PC-9 (cell line): ENCODE measurements at regions not wholly inside any gene's neighbourhood (a gene's known extent, or its start where the extent isn't known, plus 50 kb on each side); places are given as distances from the start of the nearest gene placed in this dataset.

ENCODE experiments used
- EZH2 ChIP-seq: fragments of 200-600 bp; sonication (generic); IDR thresholded peaks from 2 replicates; pipeline ENCODE4 v1.8.0; 2017; ENCODE audit warnings: antibody characterized with exemption, low read depth
- TF ChIP-seq, protein P1 (sequence below): fragments of 200-600 bp; sonication (generic); conservative IDR thresholded peaks from 2 replicates; pipeline ENCODE4 v1.6.1; 2017; ENCODE audit warnings: mixed run types, antibody characterized with exemption, mild to moderate bottlenecking, moderate library complexity

DNA sequence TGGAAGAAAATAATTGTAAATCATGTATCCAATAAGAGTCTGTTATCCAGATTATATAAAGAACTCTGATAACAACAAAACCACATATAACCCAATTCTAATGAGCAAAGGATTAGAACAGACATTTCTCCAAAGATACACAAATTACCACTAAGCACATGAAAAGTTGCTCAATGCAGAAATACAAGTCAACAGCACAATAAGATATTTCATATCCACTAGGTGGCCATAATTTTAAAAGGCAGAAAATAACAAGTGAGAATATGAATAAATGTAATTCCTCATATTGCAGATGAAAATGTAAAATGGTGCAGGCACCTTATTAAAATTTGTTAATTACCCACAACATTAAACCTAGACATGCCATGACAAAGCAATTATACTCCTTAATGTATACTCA lies 73.9 kb upstream of the ZCCHC13 start:
- TF ChIP-seq, protein P1, sequence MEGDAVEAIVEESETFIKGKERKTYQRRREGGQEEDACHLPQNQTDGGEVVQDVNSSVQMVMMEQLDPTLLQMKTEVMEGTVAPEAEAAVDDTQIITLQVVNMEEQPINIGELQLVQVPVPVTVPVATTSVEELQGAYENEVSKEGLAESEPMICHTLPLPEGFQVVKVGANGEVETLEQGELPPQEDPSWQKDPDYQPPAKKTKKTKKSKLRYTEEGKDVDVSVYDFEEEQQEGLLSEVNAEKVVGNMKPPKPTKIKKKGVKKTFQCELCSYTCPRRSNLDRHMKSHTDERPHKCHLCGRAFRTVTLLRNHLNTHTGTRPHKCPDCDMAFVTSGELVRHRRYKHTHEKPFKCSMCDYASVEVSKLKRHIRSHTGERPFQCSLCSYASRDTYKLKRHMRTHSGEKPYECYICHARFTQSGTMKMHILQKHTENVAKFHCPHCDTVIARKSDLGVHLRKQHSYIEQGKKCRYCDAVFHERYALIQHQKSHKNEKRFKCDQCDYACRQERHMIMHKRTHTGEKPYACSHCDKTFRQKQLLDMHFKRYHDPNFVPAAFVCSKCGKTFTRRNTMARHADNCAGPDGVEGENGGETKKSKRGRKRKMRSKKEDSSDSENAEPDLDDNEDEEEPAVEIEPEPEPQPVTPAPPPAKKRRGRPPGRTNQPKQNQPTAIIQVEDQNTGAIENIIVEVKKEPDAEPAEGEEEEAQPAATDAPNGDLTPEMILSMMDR = no peak
- no peak for TF ChIP-seq EZH2
